T47D (cell line): ENCODE measurements at regions not wholly inside any gene's neighbourhood (a gene's known extent, or its start where the extent isn't known, plus 50 kb on each side); places are given as distances from the start of the nearest gene placed in this dataset.
A peak's percentile ranks its signal among the peaks of the same experiment; 100 is the strongest.

Experiments used
- DNase-seq, 2 experiments: peaks; one replicate each; pipeline versions ENCODE4 v3.0.0 to v3.0.0-alpha.2; 2011 to 2012; ENCODE audit warnings: low read depth in 1 of 2, low spot score in 1 of 2
- JUND ChIP-seq: IDR thresholded peaks from 2 replicates; pipeline ENCODE4 v1.6.1; 2012; ENCODE audit warnings: low read depth
- in situ Hi-C: cut with HindIII; loops from 2 replicates; pipeline ENCODE4 v1.10.0; 2016; ENCODE audit warnings: low sequenced_read_pairs, low pct_unique_long_range_greater_than_20kb

DNA sequence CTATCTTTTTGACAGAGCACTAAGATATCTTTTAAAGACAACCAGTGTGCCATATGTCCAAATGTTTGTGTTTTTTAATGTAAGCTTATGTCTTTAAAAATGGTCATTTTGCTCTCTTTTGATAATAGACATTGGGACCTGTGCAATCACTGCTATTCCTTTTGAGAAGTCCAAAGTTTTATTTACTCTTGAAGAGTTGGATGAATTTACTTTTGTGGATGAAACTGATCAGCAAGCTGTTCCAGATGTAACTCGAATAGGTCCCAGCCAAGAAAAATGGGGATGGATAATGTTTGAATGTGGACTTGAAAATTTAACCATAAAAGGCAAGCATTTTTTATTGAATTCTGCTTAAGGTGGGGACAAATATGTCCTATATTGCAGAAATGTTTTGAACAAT is 97.2 kb downstream of the BLTP1 start:
- in situ Hi-C loops: no loop called here
- TF ChIP-seq JUND: no peak
- DNase-seq: no peak

DNA sequence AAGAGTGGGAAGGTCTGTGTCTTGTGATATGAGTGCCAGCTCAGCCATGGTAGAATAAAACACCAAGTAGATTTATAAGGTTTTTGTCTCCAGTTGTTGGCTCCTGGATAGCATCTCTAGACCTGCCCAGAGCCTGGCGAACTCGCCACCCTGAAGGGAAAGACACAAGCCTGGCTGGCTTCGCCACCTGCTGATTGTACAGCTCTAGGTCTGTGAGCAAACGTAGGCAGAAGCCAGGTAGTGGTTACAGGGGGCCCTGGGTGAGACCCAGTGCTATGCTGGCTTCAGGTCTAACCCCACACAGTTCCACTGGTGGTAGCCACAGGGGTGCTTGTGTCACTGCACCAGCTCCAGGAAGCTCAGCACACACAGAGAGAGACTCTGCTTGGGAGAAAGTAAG is 100.5 kb downstream of the BLTP1 start:
- TF ChIP-seq JUND: no peak
- no peak for DNase-seq
- in situ Hi-C loops: no loop called here

DNA sequence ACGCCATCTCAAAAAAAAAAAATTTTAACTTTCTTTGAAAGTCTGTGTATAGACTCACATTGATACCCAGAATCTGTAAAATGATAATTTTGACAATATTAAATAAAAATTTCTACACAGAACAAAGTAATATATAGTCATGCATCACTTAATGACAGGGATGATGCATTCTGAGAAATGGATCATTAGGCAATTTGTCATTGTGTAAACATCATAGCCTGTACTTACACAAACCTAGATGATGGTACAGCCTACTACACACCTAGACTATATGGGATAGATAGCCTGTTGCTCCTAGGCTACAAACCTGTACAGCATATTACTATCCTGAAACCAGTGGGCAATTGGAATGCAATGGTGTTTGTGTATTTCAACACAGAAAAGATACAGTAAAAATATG is 107.7 kb downstream of the BLTP1 start:
- in situ Hi-C loops: no loop called here
- TF ChIP-seq JUND: no peak
- no peak for DNase-seq

DNA sequence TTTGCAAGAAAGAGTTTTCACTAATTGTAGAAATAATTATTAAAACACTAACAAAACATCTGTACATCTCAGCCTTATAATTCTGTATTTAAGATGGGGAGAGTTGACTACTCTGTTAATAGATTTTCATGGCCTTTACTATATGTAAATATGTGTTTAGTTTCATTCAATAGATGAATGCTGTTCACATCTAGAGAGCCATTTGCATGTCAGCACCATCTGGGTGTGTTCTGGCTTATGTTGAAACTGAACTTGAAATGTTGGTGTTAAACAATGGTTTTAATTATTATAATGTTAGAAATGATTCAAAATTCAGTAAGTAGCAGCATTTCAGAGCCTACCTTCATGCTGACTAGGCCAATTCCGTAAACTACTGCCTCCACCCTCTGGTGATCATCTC is 102.5 kb upstream of the ADAD1 start:
- DNase-seq: no peak
- in situ Hi-C loops: no loop called here
- TF ChIP-seq JUND: no peak

DNA sequence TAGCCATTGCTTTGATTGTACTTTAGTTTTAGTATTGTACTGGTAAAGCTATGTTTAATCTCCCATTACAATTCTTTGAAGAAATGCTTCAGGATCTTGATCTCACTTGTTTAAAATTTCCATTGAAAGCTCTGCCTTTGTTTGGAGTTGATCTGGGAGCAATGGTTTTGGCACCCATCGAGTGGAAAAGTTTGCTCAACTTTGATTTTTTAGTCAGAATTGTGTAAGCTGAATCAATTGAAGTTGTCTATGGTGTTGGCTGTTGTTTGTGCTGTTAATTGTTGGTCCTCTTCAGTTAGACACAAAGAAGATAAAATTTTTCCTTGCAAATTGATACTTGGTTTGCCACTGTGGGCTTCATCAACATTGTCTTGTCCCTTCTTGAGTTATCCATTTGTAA is 99.8 kb upstream of the ADAD1 start:
- no peak for DNase-seq
- TF ChIP-seq JUND: no peak
- in situ Hi-C loops: no loop called here

DNA sequence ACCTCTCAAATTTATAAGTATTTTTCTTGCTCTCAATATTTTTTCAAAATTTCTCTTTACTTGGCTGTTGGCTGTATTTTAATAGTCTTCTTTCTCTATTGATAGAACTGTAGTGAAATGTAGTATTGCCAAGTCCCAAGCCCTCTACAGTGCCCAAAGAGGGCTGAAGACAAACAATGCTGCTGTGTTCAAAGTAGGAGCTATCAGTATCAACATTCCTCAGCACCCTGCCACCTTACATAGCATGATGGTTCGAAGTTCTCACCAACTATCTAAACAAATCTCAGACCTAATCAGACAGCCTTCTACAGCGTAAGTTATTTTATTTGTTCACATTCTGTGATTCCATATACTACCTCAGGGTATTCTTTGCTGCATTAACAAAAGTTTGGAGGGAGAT is 99.1 kb upstream of the ADAD1 start:
- no peak for DNase-seq
- in situ Hi-C loops: no loop called here
- no peak for TF ChIP-seq JUND

DNA sequence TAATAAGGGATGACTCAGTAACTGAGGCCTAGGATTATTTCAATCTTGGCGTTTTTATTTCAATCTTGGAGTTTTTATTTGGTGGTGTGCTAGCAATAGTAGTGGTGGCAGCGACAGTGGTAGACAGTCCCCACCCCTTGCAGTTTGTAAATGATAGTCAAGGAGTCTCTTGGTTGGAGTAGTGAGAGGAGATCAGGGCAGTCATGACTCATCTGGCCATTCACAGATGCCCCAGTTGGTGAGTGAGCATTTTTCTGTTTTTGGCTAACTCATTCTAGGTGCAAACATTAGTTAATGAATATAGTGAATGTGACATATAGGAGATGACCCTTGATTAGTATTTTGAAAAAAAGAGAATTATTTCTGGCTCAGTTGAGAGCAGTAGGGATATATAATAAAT is 93.5 kb upstream of the ADAD1 start:
- no peak for DNase-seq
- in situ Hi-C loops: no loop called here
- TF ChIP-seq JUND: no peak

DNA sequence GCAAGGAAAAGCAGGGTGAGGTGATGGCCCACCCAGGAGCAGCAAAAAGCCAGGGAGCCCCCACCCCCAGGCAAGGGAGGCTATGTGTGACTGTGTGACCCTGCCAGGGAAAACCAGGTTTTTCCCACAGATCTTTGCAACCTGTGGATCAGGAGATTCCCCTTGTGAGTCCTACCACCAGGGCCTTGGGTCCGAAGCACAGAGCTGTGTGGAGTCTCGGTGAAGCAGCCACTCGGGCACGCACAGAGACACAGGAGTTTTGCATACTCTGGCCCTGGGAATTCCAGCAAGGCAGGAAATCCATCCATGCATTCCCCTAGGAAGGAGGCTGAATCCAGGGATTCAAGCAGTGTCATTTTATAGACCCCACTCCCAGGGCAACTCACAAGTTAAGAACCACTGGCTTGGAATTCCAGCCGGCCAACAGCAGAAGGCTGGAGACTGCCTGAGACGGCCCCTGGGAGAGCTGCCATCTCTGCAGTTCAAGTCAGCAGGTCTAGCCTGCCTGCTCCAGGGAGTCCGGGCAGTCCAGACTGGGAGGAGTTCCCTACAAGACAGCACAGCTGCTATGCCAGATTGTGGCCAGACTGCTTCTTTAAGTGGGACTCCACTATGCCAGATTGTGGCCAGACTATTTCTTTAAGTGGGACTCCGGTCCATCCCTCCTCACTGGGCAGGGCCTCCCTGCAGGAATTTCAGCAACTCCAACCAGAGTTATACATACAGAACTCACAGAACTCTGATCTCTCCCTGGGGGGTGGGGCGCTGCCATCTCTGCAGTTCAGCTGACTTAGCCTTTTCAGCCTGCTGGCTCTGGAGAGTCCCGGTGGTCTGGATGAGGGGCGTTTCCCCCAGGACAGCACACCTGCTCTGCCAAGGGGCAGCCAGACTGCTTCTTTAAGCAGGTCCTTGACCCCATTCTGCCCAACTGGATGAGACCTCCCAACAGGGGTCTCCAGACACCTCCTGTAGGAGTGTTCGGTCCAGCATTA is 85.1 kb upstream of the ADAD1 start:
- DNase-seq: no peak
- TF ChIP-seq JUND: no peak
- in situ Hi-C loops: no loop called here

DNA sequence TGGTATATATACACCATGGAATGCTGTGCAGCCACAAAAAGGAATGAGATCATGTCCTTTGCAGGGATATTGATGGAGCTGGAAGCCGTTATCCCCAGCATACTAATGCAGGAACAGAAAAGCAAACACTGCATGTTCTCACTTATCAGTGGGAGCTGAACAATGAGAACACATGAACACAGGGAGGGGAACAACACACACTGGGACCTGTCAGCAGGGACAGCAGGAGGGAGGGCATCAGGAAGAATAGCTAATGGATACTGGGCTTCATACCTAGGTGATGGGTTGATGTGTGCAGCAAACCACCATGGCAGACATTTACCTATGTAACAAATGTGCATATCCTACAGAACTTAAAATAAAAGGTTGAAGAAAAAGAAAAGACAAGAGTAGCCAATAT is 81.1 kb upstream of the ADAD1 start:
- no peak for TF ChIP-seq JUND
- DNase-seq: no peak
- in situ Hi-C loops: no loop called here

DNA sequence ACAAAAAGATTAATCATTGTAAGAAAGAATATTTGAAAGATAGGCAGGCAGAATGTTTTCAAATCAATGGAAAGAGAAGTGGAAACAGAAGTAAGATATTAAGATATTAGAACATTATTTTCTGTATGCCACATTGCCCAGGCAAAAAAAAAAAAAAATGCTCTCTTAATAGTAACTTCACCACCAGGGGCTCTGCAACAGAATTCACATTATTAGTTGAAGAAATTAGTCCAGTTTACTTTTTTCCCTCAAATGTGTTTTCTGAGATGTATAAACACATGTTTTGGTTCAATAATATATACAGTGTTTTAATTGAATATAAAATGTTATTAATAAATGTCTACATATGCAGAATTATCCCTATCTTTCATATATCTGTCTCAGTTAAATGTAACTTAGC is 78.0 kb upstream of the ADAD1 start:
- TF ChIP-seq JUND: no peak
- no peak for DNase-seq
- in situ Hi-C loops: no loop called here

DNA sequence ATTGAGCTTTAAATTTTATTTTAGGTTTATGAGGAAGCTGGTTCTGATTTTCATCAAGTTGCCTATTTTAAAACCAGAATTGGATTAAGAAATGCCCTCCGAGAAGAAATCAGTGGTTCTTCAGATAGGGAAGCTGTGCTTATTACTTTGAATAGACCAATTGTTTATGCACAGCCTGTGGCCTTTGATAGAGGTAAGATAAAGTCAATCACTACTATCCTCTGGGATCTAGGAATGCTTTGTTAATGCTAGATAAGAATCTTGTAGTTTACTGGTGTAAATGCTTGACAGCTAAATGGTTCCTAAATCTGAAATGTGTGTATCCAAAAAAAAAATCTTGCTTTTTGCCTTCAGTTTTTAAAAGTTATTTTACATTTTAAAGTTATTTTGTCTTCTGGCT is 73.0 kb upstream of the ADAD1 start:
- peak in 1 of 2 experiments; percentile 1 for DNase-seq
- in situ Hi-C loops: no loop called here

DNA sequence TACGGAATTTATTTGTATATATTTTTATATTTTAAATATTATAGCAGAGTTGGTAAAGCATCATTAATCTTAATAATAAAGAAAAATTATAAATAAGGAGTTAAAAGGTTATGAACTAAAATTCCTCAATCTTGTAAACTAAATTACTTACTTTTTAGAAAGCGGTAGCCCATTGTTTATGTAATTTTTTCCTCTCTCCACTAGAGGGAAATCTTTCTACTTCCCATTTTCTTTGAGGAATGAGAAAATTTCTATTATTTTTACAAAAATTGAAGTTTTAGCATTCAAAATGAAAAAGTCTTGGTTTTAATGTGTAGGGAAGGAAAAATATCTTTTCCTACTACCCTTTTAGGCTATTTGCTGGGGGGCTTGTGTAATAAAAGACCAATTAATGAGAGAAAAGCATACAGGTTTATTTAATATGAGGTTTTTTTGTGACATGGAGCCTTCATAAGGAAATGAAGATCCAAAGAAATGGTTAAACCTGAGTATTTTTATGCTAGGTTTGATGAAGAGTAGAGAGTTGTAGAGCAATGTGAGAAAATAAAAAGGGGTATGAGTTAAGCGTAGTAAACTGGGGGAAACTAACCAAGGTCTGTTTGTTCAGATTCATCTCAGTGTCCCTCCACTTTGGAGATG is 68.7 kb upstream of the ADAD1 start:
- peak in 1 of 2 experiments; percentile 7 for DNase-seq
- TF ChIP-seq JUND: no peak
- in situ Hi-C loops: no loop called here

More for the DNA sequence above, 73.0 kb upstream of the ADAD1 start:
- TF ChIP-seq JUND: no peak

DNA sequence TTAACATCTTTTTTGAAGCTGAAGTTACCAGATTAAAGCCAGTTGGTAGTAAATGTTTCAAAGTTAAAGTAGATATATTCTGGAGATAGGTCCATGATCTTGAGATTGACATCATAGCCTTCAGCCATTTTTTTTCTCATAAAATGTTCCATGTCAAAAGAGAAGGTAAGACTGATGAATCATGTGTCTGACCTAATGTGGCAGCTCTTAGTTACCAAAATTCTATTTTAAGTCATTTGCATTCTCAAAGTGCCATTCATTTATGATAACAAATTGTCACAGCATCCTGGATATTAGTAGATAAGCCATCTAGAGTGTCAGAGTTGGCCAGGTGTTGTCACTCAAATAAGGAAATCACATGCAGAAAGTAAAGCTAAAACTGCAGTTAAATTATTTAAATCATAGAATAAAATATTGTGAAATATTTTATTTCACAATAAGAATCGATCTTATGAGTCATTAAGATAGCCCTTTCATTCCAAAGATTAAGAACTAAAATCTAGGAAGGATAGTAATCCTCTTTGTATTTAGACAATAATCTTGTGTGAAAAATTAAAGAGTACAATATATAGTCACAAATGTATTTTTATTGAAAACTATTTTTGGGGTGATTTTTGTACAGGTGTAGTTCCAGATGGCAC is 65.7 kb upstream of the ADAD1 start:
- DNase-seq: no peak
- no peak for TF ChIP-seq JUND
- in situ Hi-C loops: no loop called here
